ENCODE measurements at regions not wholly inside any gene's neighbourhood (a gene's known extent, or its start where the extent isn't known, plus 50 kb on each side); places are given as distances from the start of the nearest gene placed in this dataset.

GRCh38 chr18:46388286-46388685, 268.7 kb downstream of the LOXHD1 start:
- no peak for TF ChIP-seq ATF2 (CRISPR knock-in tag; IDR thresholded peaks at IDR 0.05; ENCODE audit: borderline replicate concordance, low read depth)
- TF ChIP-seq MAX (CRISPR knock-in tag; IDR thresholded peaks at IDR 0.05): no peak
- no peak for TF ChIP-seq ZNF263 (CRISPR knock-in tag; IDR thresholded peaks at IDR 0.05; ENCODE audit: low read depth)
- TF ChIP-seq ZNF425 (CRISPR knock-in tag; conservative IDR thresholded peaks at IDR 0.05): no peak
